H9 (cell line): ENCODE measurements at regions not wholly inside any gene's neighbourhood (a gene's known extent, or its start where the extent isn't known, plus 50 kb on each side); places are given as distances from the start of the nearest gene placed in this dataset.

Experiments used
- DNase-seq: peaks from one replicate; pipeline ENCODE4 v3.0.0-alpha.2; 2017
- H2AFZ ChIP-seq: one replicate; pipeline ENCODE4 v1.6.1; 2013; ENCODE audit warnings: mild to moderate bottlenecking, low read length, control low read depth, moderate library complexity
- H2AK5ac ChIP-seq: 2 replicates; pipeline ENCODE4 v1.6.1; 2013; ENCODE audit warnings: low read length, control low read depth, mixed read lengths; ENCODE audit not compliant: insufficient read length
- H2BK120ac ChIP-seq: one replicate; pipeline ENCODE4 v1.6.1; 2013; ENCODE audit warnings: low read depth, mild to moderate bottlenecking, low read length, control low read depth, inconsistent platforms; ENCODE audit not compliant: poor library complexity, severe bottlenecking
- H2BK12ac ChIP-seq: 2 replicates; pipeline ENCODE4 v1.6.1; 2013; ENCODE audit warnings: low read length, control low read depth, mixed read lengths, low read depth; ENCODE audit not compliant: insufficient read length
- H2BK15ac ChIP-seq: 2 replicates; pipeline ENCODE4 v1.6.1; 2013; ENCODE audit warnings: low read depth, low read length, control low read depth
- H2BK20ac ChIP-seq: one replicate; pipeline ENCODE4 v1.6.1; 2013; ENCODE audit warnings: low read depth, mild to moderate bottlenecking, low read length, control low read depth, inconsistent platforms; ENCODE audit not compliant: poor library complexity, severe bottlenecking
- H2BK5ac ChIP-seq: 2 replicates; pipeline ENCODE4 v1.6.1; 2013; ENCODE audit warnings: low read length, control low read depth, mixed read lengths; ENCODE audit not compliant: insufficient read length
- H3K14ac ChIP-seq: 2 replicates; pipeline ENCODE4 v1.6.1; 2013; ENCODE audit warnings: low read length, control low read depth; ENCODE audit not compliant: insufficient read depth
- H3K18ac ChIP-seq: 2 replicates; pipeline ENCODE4 v1.6.1; 2013; ENCODE audit warnings: low read depth, mild to moderate bottlenecking, mixed read lengths, low read length, control low read depth; ENCODE audit not compliant: insufficient read length
- H3K23ac ChIP-seq: 2 replicates; pipeline ENCODE4 v1.6.1; 2013; ENCODE audit warnings: low read length, control low read depth, mixed read lengths, low read depth; ENCODE audit not compliant: insufficient read length
- H3K23me2 ChIP-seq: 2 replicates; pipeline ENCODE4 v1.6.1; 2013; ENCODE audit warnings: low read depth, mild to moderate bottlenecking, mixed read lengths, low read length, control low read depth; ENCODE audit not compliant: insufficient read length, poor library complexity, severe bottlenecking
- H3K27ac ChIP-seq: 2 replicates; pipeline ENCODE4 v1.5.1; 2013; ENCODE audit warnings: low read length, control low read depth, mixed read lengths, low read depth; ENCODE audit not compliant: insufficient read length
- H3K27me3 ChIP-seq: 2 replicates; pipeline ENCODE4 v1.6.1; 2013; ENCODE audit warnings: low read length, control low read depth, inconsistent platforms; ENCODE audit not compliant: insufficient read depth
- H3K4ac ChIP-seq: 2 replicates; pipeline ENCODE4 v1.6.1; 2013; ENCODE audit warnings: low read depth, mild to moderate bottlenecking, control low read depth, inconsistent platforms, low read length, moderate library complexity
- H3K4me1 ChIP-seq: 2 replicates; pipeline ENCODE4 v1.6.1; 2013; ENCODE audit warnings: low read length, control low read depth, inconsistent platforms; ENCODE audit not compliant: insufficient read depth
- H3K4me2 ChIP-seq: 2 replicates; pipeline ENCODE4 v1.6.1; 2013; ENCODE audit warnings: low read length, control low read depth, mixed read lengths; ENCODE audit not compliant: insufficient read length, insufficient read depth
- H3K56ac ChIP-seq: 2 replicates; pipeline ENCODE4 v1.6.1; 2013; ENCODE audit warnings: low read depth, mild to moderate bottlenecking, mixed read lengths, low read length, control low read depth; ENCODE audit not compliant: insufficient read length
- H3K79me1 ChIP-seq: 2 replicates; pipeline ENCODE4 v1.6.1; 2013; ENCODE audit warnings: low read depth, mild to moderate bottlenecking, moderate library complexity, low read length, control low read depth, inconsistent platforms; ENCODE audit not compliant: insufficient read depth, poor library complexity, severe bottlenecking
- H3K79me2 ChIP-seq: 2 replicates; pipeline ENCODE4 v1.6.1; 2013; ENCODE audit warnings: low read length, control low read depth, inconsistent platforms; ENCODE audit not compliant: insufficient read depth
- H3K9ac ChIP-seq: 2 replicates; pipeline ENCODE4 v1.6.1; 2013; ENCODE audit warnings: low read length, control low read depth, mixed read lengths; ENCODE audit not compliant: insufficient read length; ENCODE audit errors: extremely low read depth
- H3K9me3 ChIP-seq: one replicate; pipeline ENCODE4 v1.6.1; 2013; ENCODE audit warnings: low read depth, low read length, inconsistent platforms; ENCODE audit not compliant: control insufficient read depth
- H3T11ph ChIP-seq: one replicate; pipeline ENCODE4 v1.6.1; 2013; ENCODE audit warnings: mild to moderate bottlenecking, low read length, control low read depth, inconsistent platforms
- H4K20me1 ChIP-seq: one replicate; pipeline ENCODE4 v1.6.1; 2013; ENCODE audit not compliant: control insufficient read depth, insufficient read length, insufficient read depth
- H4K5ac ChIP-seq: 2 replicates; pipeline ENCODE4 v1.6.1; 2013; ENCODE audit warnings: low read depth, mild to moderate bottlenecking, mixed read lengths, low read length, control low read depth; ENCODE audit not compliant: insufficient read length
- H4K8ac ChIP-seq: replicated peaks from 2 replicates; pipeline ENCODE4 v1.6.1; 2013; ENCODE audit warnings: low read length, control low read depth, mixed read lengths, low read depth; ENCODE audit not compliant: insufficient read length
- H4K91ac ChIP-seq: 2 replicates; pipeline ENCODE4 v1.6.1; 2013; ENCODE audit warnings: low read depth, mild to moderate bottlenecking, moderate library complexity, mixed read lengths, low read length, control low read depth; ENCODE audit not compliant: insufficient read length
- H3K27ac Mint-ChIP-seq, 3 experiments: 2 replicates in 2 of 3; 3 replicates in 1 of 3; pipeline ENCODE4 v1.8.0; 2020 to 2021; ENCODE audit warnings: mixed read lengths in 3 of 3, mild to moderate bottlenecking in 1 of 3, moderate library complexity in 1 of 3
- H3K27me3 Mint-ChIP-seq: 2 replicates; pipeline ENCODE4 v1.8.0; 2021; ENCODE audit warnings: low read depth, mild to moderate bottlenecking, moderate library complexity, mixed read lengths
- H3K36me3 Mint-ChIP-seq, 3 experiments: 2 replicates in 2 of 3; 3 replicates in 1 of 3; pipeline ENCODE4 v1.8.0; 2020 to 2021; ENCODE audit warnings: low read depth in 3 of 3, mixed read lengths in 3 of 3; ENCODE audit not compliant: insufficient read depth in 1 of 3
- H3K4me1 Mint-ChIP-seq, 2 experiments: 2 replicates each; pipeline ENCODE4 v1.8.0; 2020; ENCODE audit warnings: mixed read lengths in 2 of 2
- H3K4me3 Mint-ChIP-seq, 2 experiments: 2 replicates in 1 of 2; 3 replicates in 1 of 2; pipeline ENCODE4 v1.8.0; 2020 to 2021; ENCODE audit warnings: mild to moderate bottlenecking in 2 of 2, mixed read lengths in 2 of 2, moderate library complexity in 1 of 2
- H3K9me3 Mint-ChIP-seq, 2 experiments: 2 replicates in 1 of 2; 3 replicates in 1 of 2; pipeline ENCODE4 v1.8.0; 2020; ENCODE audit warnings: mild to moderate bottlenecking in 2 of 2, mixed read lengths in 2 of 2, moderate library complexity in 1 of 2
- WGBS: extraction: QIAGEN DNeasy Blood & Tissue Kit; methylation state at CpG from one replicate; pipeline ENCODE4 v1.1.7; 2013; ENCODE audit warnings: missing lambda C conversion rate, low lambda C conversion rate, mixed read lengths; ENCODE audit not compliant: insufficient read length; ENCODE audit errors: extremely low coverage; 5-methylcytosine and 5-hydroxymethylcytosine counted together
- TF ChIP-seq, protein P1 (sequence below): fragments of 200-600 bp; sonication (generic); conservative IDR thresholded peaks from 3 replicates; pipeline ENCODE4 v1.8.0; 2021; ENCODE audit warnings: antibody characterized with exemption, mild to moderate bottlenecking

DNA sequence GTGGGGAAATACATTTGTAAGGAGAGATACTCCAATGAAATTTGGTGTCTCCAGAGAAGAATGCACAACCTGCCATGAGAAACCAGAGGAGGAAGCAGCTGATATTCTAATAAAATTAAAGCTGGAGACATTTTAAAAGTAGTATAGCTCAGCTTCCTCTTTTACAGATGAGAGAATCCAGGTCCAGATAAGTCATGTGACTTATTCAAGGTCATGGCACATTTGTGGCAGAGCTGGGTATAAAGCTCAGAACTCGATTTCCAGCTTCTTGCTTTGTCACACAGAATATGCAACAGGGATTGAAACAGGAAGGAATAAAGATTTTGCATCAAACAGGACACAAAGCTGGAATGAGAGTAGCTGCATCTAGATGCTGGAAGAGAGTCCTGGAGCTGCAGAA is 174.8 kb downstream of the EMP1 start:
- H2BK5ac ChIP-seq: no peak overlapping the region
- no peak overlapping the region for H2BK20ac ChIP-seq
- H2AK5ac ChIP-seq: no peak overlapping the region
- no peak overlapping the region for H3K56ac ChIP-seq
- H3K9me3 ChIP-seq: no peaks in the 10 kb centered on the region
- no peak overlapping the region for H4K8ac ChIP-seq
- no peak overlapping the region for H3K23ac ChIP-seq
- no peak overlapping the region for H3K4me2 ChIP-seq
- H2AFZ ChIP-seq: no peak overlapping the region
- no peak overlapping the region for H2BK120ac ChIP-seq
- H3K36me3 Mint-ChIP-seq: no peaks in the 10 kb centered on the region
- peaks cover 3% of the 10 kb centered on the region for H3K27me3 Mint-ChIP-seq
- 0 out of 5 replicates have a peak, but pooled peaks cover 0 to 2% of the 10 kb centered on the region in 2 experiments for H3K9me3 Mint-ChIP-seq
- no peak overlapping the region for H3K4me3 Mint-ChIP-seq
- H3K27ac ChIP-seq: no peak overlapping the region
- H3K23me2 ChIP-seq: no peaks in the 10 kb centered on the region
- H3K27ac Mint-ChIP-seq: no peak overlapping the region
- no peaks in the 10 kb centered on the region for H3K79me2 ChIP-seq
- no peaks in the 10 kb centered on the region for H3K79me1 ChIP-seq
- H4K5ac ChIP-seq: no peak overlapping the region
- H4K20me1 ChIP-seq: no peaks in the 10 kb centered on the region
- no peak overlapping the region for H3K18ac ChIP-seq
- no peaks in the 10 kb centered on the region for H3K4me1 ChIP-seq
- H3K14ac ChIP-seq: no peak overlapping the region
- H4K91ac ChIP-seq: no peak overlapping the region
- no peak overlapping the region for H3K9ac ChIP-seq
- no peak overlapping the region for H2BK12ac ChIP-seq
- no peaks in the 10 kb centered on the region for H3K27me3 ChIP-seq
- no peak overlapping the region for H3K4ac ChIP-seq
- H3K4me1 Mint-ChIP-seq: peaks cover 11 to 12% of the 10 kb centered on the region in 2 experiments
- TF ChIP-seq, protein P1, sequence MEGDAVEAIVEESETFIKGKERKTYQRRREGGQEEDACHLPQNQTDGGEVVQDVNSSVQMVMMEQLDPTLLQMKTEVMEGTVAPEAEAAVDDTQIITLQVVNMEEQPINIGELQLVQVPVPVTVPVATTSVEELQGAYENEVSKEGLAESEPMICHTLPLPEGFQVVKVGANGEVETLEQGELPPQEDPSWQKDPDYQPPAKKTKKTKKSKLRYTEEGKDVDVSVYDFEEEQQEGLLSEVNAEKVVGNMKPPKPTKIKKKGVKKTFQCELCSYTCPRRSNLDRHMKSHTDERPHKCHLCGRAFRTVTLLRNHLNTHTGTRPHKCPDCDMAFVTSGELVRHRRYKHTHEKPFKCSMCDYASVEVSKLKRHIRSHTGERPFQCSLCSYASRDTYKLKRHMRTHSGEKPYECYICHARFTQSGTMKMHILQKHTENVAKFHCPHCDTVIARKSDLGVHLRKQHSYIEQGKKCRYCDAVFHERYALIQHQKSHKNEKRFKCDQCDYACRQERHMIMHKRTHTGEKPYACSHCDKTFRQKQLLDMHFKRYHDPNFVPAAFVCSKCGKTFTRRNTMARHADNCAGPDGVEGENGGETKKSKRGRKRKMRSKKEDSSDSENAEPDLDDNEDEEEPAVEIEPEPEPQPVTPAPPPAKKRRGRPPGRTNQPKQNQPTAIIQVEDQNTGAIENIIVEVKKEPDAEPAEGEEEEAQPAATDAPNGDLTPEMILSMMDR: no peak
- H3T11ph ChIP-seq: no peak overlapping the region
- DNase-seq: no peak
- no CpG with 5 or more reads among the region's 1 CpG for WGBS
- H2BK15ac ChIP-seq: no peak overlapping the region
